ENCODE measurements at regions not wholly inside any gene's neighbourhood (a gene's known extent, or its start where the extent isn't known, plus 50 kb on each side); places are given as distances from the start of the nearest gene placed in this dataset.
A peak's percentile ranks its signal among the peaks of the same experiment; 100 is the strongest.
"Not testable (repeated sequence)": the region's sequence is repeated elsewhere in the genome, so short reads cannot be mapped to it uniquely, and the experiment has no call there.

DNA sequence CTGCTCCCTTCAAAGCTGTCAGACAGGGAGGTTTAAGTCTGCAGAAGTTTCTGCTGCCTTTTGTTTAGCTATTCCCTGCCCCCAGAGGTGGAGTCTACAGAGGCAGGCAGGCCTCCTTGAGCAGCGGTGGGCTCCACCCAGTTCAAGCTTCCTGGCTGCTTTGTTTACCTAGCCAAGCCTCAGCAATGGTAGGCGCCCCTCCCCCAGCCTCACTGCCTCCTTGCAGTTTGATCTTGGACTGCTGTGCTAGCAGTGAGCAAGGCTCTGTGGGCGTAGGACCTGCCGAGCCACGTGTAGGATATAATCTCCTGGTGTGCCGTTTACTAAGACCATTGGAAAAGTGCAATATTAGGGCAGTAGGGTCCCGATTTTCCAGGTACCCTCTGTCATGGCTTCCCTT is 707.1 kb upstream of the POM121L12 start:
- not testable (repeated sequence) for DNase-seq

DNA sequence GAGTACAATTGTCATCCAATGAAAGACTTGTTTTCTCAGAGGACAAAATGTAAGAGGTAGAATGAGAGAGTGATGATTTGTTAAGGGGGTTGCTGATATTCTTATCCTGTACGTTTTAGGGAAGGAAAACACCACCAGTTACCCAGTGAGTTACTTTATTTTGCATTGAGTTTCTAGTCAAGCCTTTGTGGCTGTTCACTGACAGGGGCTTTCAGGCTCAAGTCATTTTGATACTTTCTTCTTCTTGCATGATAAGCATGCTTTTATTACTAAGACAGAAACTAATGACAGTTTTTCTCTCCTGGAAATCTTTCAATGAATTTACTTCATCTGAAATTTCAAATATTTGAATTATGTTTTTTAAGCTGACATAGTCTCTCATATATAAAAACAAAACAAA is 710.2 kb upstream of the POM121L12 start:
- DNase-seq: no peak

GRCh38 chr7:52323202-52323746 is 712.2 kb upstream of the POM121L12 start:
- DNase-seq: no peak

DNA sequence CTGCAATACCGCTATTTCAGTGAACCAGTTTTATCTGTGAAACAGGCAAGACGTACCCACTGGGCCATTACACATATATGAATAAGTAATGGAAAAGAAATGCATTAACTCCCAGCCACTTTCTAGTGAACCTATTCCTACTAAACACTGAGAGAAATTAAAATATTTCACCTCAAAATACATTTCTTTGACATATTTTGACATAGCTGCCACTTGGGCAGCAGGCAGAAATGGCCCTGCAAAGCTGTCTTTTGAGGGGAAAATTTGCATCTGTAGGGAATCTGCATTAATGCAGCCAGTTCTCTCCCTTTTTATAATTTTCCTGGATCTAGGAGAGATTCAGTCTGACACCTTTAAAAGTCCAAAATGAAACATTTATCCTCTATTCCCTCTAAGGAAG is 714.8 kb upstream of the POM121L12 start:
- no peak for DNase-seq

DNA sequence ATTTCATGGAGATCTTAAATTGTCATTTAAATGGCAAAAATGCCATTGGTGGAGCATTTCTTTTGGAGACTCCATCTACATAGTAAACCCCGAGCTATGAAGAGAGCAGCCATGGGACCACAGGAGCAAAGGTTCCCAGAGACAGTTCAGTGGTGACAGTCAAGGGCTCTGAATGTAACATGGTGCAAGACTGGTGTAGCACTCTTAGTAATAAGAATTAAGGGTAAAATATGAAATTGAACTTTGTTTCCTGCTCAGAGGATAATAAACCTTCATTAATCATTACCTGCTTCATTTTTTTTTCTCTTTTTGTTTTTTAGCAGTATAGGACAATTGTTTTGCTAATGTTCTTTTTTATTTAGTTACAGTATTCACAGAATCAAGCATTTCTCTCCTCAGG is 717.5 kb upstream of the POM121L12 start:
- DNase-seq: no peak

DNA sequence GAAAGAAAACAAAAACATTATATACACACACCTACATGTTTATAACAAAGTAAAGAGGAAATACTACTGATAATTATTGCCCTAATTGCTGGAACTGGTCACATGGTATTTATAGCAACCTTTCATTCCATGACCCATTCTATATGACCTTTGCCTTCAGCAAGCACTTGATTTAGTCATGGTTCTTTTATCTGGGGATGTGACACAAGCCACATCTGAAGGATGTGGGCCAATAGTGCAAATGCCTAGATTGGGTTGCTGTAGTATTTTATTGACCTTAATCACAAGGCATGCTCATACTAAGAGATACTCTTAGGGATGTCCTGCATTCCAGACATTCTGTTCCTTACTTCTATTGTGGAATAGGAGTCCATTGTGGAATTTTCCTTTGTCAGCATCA is 723.5 kb upstream of the POM121L12 start:
- DNase-seq: no peak

DNA sequence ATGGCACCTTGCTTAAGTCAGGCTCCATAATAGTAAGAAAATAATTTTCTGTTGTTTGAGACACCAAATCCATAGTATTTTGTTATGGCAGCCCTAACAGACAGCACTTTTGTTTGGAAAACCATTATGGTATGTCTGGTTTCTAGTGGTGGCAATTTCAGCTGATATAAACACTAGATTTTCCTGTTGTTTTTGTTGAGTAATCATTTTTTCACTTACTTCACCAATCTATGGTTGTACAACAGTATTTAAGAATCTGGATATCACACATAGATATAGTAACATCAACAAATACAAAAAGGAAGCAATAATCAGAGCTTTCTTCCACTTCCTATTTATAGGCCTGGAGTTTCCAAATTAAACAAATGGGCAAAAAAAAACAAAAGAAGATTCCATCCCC is 725.8 kb upstream of the POM121L12 start:
- DNase-seq: no peak

- no peak for DNase-seq
Observed at GRCh38 chr7:52302765-52303520, 732.5 kb upstream of the POM121L12 start.

DNA sequence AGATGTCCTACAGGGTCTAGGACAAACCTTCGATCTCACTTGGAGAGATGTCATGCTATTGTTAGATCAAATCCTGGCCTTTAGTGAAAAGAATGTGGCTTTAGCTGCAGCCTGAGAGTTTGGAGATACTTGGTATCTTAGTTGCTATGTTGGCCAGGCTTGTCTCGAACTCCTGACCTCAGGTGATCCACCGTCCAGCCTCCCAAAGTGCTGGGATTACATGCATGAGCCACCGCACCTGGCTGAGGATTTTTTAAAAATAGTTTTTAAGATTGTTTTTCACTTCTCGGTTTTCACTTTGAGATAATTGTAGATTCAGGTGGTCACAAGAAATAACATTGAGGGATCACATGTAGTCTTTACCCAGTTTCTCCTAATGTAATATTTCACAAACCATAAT is 738.3 kb upstream of the POM121L12 start:
- no peak for DNase-seq

- no peak for DNase-seq
Observed at GRCh38 chr7:52294942-52295341, 740.5 kb upstream of the POM121L12 start.

GRCh38 chr7:52289247-52289646 is 746.2 kb upstream of the POM121L12 start:
- DNase-seq: no peak

DNA sequence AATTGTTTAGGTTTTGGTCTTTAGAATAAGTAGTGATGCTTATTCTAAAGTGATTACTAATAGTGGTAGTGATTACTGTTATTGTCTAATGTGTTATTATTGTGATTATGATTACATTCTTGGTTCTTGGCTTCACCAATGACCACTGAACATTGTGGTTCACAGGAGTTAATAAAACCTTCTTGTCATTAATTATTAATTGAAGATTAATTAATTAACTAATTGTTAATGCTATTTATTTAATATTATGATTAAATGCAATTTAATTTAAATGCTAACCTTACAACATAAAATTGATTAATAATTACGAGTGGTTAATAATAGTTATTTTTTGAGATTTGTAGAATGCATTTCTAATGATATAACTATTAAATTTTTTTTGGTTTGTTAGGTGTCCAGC is 747.7 kb upstream of the POM121L12 start:
- no peak for DNase-seq

DNA sequence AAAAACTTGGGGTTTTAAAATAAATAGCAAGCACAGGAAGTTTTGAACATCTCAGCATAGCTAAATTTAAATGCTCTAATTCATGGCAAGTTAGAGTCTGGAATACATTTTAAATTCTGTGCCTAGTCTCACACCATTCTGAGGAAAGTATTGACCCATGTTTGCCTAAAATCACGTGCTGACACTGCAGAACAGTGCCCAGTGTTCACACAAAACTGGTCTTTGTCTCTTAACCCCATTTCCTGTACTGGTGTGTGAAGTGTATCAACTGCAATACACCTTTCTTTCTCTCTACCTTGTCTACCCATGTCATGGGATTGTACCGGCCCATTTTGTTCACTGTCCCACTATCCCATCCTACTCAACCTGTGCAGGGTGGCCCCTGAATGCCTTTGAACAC is 749.7 kb upstream of the POM121L12 start:
- no peak for DNase-seq

DNA sequence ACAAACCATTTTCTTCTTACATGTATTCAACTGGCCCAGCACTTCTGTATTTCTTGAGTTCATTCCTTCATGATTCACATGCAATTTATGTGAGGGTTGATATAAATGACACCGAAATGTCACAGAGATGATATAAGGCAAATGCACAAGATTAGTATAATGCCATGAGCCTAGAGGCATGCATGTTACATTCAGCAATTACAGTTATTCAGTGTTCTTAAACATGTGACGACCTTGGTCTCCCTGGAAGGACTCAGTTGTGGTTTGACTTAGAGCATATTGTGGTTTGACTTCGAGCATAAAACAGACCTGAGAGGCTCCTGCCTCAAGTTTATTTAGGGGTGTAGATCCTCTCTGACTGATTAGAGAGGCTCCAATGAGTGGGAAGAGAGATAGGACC is 752.1 kb upstream of the POM121L12 start:
- DNase-seq: no peak

DNA sequence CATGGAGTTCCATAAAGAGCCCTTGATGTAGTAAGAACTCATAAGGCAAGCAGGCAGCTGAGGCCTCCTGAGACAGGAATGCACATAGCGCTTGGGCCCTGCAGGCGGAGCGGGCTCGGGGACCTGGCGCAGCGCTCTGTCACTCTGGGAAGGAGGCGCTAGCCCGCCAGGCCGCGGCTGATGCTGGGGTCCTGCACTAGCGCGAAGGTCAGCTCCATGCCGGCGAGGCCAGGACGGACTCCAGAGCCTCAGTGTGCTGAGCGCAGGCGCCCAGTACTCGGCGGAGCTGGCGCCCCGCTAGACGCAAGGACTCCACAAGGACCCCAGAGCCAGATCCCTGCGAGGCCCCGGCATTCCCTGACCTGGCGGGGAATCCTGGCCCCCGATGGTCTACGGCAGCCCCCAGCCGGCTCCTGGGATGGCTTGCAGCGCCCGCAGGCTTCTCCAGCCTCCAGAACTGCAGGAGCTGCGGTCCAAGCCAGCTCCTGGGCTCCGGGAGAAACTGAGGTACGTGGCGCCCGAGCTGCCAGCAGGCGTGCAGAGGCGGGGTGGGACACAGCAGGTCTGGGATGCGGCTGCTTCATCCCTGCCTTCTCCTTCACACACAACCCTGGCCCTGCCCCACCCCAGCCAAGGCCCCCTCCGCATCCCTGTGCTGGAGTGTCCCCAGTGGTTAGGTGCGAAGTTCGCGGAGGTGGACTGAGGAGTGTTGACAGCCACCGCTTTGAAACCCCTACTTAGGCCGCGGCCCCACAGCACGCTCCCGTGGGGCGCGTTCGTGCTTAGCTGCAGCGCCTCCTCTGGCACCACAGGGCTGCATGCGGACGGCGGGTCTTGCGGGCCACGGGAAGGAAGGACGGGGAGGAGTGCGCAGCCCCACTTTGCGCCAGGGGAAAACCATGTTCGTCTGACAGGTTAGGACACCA is 761.5 kb upstream of the POM121L12 start:
- DNase-seq: peak; percentile 13

GRCh38 chr7:52271703-52272102 is 763.7 kb upstream of the POM121L12 start:
- DNase-seq: no peak

- no peak for DNase-seq
Observed at GRCh38 chr7:52270301-52270700, 765.1 kb upstream of the POM121L12 start.

DNA sequence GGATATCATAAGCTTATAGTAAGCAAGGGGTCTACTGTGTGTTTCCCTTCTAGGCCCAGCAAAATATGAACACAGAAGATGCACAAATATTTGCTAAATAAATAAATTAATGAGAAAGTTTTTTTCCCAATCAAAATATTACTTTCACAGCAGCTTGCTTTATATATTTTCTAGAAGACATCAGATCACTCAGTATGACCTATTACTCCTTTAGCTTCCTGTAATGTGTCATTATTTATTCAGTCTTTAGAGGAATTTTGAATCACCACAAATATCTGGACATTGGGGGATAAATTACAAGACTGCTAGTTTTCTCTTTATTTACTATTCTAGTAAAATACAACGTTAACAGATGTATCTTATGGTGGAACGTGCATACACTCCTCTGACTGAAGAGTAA is 765.8 kb upstream of the POM121L12 start:
- DNase-seq: no peak

GRCh38 chr7:52261057-52261456 is 774.4 kb upstream of the POM121L12 start:
- no peak for DNase-seq

GRCh38 chr7:52260046-52260665 is 775.3 kb upstream of the POM121L12 start:
- DNase-seq: no peak

- DNase-seq: no peak
Observed at GRCh38 chr7:52257890-52258289, 777.5 kb upstream of the POM121L12 start.

- no peak for DNase-seq
Observed at GRCh38 chr7:52254396-52255010, 780.9 kb upstream of the POM121L12 start.

DNA sequence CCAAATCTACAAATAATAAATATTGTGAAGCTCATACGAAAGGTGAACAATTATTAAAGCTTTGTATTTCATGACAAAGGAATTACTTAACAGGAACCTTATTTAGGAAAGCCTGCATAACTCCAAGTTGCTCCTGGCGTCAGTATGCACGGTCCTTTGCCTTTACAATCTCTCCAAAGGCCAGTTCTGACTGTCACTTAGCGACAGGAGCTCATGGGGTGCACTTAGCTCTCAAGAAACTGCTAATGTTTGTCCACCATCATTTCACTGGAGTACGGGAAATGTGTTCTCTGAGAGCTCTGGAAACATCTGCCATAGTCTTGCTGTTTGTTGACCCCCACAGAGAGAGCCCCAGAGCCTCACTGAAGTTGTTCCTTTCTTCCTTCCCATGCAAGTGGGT is 781.5 kb upstream of the POM121L12 start:
- no peak for DNase-seq

All from fibroblast of skin of right biceps (primary cell).